H1 (cell line): ENCODE measurements at regions not wholly inside any gene's neighbourhood (a gene's known extent, or its start where the extent isn't known, plus 50 kb on each side); places are given as distances from the start of the nearest gene placed in this dataset.

Source experiments
- KDM5A ChIP-seq: fragments of 200-600 bp; IDR thresholded peaks from 2 replicates; pipeline ENCODE4 v1.7.1; 2012; ENCODE audit warnings: mild to moderate bottlenecking, low read length, inconsistent platforms, mixed read lengths
- TAF1 ChIP-seq: IDR thresholded peaks from 2 replicates; pipeline ENCODE4 v1.6.1; 2011; ENCODE audit warnings: mild to moderate bottlenecking, low read depth, low read length
- TF ChIP-seq, protein P1 (sequence below), 3 experiments: IDR thresholded peaks; 1 replicate in 2 of 3; 2 replicates in 1 of 3; pipeline versions ENCODE4 v1.5.1 to v1.6.1; 2011; ENCODE audit warnings: low read length in 3 of 3, mild to moderate bottlenecking in 3 of 3, inconsistent platforms in 2 of 3, low read depth in 1 of 3, moderate library complexity in 1 of 3; ENCODE audit not compliant: insufficient read depth in 1 of 3; ENCODE audit errors: control extremely low read depth in 1 of 3

GRCh38 chr1:42006093-42006492 is 87.4 kb upstream of the HIVEP3 start:
- TF ChIP-seq TAF1, result no peak
- TF ChIP-seq, protein P1, sequence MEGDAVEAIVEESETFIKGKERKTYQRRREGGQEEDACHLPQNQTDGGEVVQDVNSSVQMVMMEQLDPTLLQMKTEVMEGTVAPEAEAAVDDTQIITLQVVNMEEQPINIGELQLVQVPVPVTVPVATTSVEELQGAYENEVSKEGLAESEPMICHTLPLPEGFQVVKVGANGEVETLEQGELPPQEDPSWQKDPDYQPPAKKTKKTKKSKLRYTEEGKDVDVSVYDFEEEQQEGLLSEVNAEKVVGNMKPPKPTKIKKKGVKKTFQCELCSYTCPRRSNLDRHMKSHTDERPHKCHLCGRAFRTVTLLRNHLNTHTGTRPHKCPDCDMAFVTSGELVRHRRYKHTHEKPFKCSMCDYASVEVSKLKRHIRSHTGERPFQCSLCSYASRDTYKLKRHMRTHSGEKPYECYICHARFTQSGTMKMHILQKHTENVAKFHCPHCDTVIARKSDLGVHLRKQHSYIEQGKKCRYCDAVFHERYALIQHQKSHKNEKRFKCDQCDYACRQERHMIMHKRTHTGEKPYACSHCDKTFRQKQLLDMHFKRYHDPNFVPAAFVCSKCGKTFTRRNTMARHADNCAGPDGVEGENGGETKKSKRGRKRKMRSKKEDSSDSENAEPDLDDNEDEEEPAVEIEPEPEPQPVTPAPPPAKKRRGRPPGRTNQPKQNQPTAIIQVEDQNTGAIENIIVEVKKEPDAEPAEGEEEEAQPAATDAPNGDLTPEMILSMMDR (IDR thresholded peaks at IDR 0.05; ENCODE audit: control extremely low read depth in 1 of 3, insufficient read depth in 1 of 3, low read depth in 1 of 3, low read length in 3 of 3), result no peak
- no peak for TF ChIP-seq KDM5A
